ENCODE measurements at regions not wholly inside any gene's neighbourhood (a gene's known extent, or its start where the extent isn't known, plus 50 kb on each side); places are given as distances from the start of the nearest gene placed in this dataset.

DNA sequence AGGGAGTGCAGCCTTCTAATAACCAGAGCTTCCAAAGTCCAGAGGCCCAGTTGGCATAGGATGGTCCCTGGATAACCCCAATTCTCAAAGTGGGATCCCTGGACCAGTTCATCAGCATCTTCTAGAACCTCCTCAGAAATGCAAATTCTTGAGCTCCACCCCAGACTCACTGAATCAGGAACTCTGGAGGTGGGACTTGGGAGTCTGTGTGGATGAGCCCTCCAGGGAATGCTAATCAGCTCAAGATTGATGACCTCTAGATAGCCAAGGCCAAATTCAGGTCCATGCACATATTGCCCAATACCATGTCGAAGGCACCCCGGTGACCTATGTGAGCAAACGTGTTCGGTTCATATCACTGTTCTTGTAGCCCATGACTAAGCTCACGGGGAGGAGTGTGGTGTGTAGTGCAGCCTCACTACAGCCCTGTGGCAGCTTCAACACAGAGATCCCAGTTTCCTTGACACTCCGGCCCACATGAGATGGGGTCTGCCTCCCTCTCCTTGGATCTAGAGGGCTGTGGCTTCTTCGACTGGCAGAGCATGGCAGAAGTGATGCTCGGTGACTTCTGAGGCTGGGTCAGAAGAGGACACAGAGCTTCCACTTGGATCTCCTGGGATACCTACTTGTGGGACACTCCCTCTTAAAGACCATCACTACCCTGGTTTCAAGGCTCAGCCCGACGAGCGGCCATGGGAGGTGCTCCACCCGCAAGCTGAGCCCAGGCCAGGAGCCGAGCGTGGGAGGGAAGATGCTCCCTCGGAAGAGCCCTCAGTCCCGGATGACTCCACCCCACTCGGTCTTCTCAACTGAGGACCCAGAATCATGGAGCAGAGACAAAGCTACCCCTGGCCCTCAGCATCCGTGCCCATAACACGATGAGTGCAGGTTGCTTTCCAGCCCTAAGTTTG, 151.1 kb upstream of the CST7 start:
- no peak for DNase-seq

DNA sequence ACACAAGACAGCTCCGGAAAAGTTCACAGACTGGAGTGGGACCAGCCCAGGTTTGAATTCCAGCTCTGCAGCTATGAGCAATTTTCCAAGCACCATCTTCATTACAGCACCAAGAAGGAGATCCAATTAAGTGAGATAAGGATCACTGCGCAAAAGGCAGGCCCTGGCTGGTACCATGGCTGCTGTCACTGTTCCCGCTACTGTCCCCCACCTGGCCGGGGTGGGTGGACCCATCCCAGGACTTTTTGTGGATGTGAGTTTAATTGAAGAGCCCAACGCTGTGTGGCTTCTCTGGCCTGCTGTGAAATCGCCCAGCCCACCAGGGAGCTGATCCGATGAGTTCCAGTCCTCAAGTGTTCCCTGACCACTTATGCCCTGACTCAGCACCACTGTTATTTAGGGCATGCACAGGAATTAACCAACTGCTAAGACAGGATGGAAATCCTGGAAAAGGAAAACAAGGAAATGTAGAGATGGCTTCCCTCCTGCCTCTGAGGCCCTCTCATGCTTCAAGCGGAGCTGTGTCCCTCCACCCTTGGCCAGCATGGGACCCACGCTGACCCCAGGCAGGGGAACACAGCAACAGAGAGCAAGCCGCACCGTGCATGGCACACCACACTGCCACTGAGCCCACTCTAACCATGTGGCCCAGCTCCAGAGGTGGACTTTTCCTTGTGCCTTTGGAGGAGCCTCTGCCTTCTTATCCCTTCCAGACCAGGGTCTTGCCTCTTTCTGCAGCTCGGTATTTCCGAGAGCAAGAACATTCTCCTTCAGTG, 150.0 kb upstream of the CST7 start:
- no peak for DNase-seq

- no peak for DNase-seq
These were observed 149.0 kb upstream of the CST7 start for GRCh38 chr20:24799971-24800580.

- no peak for DNase-seq
These were observed 146.7 kb upstream of the CST7 start for GRCh38 chr20:24802286-24802820.

DNA sequence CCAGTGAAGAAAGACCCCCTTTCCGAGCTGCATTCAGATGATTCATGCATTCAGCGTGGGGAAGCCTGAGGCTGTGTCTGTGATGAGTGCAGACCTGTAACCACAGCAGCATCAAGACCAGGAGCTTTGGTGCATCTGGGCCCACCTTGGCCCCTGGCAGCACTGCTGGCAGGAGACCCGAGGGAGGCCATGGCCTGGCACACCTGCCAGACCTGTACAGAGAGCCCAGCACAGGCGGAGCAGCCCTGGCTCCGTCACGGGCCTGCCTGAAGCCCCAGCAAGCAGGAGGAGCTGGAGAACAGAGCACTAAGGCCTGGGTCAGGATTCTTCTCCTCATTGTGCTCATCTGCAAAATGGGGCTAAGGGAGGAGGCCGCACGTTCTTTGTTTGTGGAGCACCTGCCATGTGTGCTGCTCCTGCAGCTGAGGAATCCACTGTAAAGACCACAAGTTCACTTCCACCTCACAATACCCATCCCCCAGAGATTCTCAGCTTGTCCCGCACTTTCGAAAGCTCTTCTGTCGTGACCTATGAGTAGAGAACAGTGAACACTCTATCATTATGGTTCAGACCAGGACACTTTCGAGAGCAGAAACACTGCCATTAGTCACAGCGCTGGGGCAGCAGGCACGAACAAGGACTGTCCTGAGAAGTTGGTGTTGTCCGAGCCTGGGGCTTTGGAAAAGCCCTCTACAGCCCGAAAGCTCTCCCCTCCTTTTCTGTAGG, 144.4 kb upstream of the CST7 start:
- no peak for DNase-seq

DNA sequence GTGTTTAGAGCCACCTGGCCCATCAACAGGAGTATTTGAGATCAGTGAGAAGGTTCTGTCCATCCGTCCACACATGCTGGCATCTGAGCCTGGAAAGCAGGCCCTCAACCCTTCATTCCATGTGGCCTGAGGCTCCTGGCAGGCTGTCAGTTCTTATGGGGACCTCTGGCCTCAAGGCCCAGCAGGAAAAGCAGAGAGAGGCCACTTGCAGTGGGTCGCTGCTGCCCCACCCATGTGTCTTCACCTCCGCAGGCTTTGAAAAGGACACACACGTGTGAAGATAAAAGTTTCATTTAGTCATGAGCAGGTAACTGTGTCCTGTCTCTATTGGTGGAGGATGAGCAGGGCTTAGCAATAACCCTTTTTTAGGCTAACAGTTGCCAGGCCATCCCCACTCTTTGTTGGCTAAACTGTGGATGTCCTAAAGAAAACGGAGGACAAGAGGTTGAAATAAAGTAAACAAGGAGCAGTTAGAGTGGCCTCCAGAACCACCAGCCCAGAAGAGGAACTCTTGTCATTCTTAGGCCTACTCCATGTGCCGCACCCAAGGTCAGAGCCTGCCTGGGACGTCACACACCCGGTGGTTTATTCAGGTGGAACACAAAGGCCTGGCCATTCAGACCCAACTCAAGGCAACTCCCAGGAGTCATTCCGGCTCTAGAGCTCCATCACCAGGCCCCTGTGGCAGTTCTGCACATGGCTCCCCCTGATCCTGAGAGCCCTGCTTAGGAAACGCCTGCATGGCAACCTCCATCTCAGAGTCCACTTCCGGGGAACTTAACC, 143.4 kb upstream of the CST7 start:
- no peak for DNase-seq

GRCh38 chr20:24806705-24807676, 142.1 kb upstream of the CST7 start:
- DNase-seq: no peak

GRCh38 chr20:24808616-24809015, 140.5 kb upstream of the CST7 start:
- no peak for DNase-seq

DNA sequence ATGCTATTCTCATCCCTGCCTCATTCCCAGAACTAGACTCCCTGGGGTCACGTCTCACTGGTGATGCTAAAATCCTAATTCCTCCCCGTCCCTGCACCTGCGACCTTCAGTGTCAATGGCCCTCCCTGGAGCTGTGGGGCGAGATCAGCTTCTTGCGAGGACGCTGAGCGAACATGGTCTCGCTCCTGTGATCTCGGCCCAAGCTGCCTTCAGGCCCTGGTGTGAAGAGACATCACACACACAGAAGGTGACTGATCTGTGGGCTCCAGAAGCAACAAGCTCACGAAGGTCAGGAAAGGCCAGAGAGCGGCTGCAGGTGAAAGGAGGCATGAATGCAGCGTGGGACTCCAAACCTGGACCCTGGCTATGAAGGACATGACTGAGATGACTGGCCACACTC, 139.5 kb upstream of the CST7 start:
- DNase-seq: no peak

DNA sequence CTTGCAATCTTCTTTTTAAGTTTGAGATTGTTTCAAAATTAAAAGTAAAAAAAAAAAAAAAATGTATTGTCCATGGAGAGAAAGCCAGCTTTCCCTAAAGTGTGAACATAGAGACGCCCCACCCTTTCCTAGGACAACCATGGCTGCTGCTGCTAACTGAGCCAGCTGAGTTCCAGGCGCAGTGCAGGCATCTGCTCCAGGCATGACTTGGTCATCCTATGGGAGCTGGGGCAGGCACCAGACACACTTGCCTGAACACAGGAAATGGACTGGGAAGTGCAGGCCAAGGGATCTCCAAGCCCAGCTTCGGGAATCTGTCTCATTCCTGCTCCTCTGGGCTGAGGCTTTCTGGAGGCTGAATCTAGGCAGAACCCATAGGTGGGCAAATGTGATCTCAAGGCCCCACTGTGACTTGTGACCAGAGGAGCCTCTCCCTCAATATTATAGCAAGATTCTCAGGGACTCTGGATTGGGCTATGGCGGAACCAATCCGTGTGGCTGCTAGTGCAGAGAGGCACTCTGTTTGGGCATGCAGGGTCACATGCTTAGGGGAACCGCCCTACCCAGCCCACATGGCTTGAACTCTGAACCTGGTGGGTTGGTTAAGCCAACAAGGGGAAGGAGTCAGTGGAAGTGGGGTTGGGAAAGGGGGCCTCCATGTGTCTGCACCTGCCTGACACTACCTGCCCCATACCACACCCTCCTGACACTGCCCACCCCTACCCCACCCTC, 138.2 kb upstream of the CST7 start:
- DNase-seq: no peak

GRCh38 chr20:24812373-24812772, 136.7 kb upstream of the CST7 start:
- DNase-seq: no peak

- no peak for DNase-seq
These were observed 136.0 kb upstream of the CST7 start for GRCh38 chr20:24813080-24813479.

DNA sequence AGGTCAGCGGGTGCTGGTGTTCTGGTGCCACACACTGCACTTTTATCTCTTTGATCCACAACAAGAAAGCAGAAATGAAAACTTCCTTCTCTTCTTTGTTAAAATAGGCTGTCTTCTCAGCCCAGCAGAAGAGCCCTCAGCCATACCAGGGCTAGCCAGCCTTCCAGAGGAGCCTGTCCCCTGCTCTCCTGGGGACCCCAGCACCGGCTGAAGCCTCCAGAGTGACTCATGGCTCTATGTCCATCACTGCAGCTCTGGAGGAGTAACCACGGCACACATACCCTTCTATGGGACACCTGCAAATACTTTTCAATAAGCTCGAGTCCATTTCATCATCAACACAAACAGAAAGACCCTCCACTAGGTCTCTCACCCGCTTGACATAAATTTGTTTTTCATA, 135.6 kb upstream of the CST7 start:
- DNase-seq: no peak

GRCh38 chr20:24813936-24814335, 135.1 kb upstream of the CST7 start:
- DNase-seq: no peak

- peak; percentile 3 for DNase-seq
These were observed 134.4 kb upstream of the CST7 start for GRCh38 chr20:24814556-24815195.

- no peak for DNase-seq
These were observed 133.8 kb upstream of the CST7 start for GRCh38 chr20:24815196-24815815.

GRCh38 chr20:24815931-24816330, 133.1 kb upstream of the CST7 start:
- no peak for DNase-seq

GRCh38 chr20:24816431-24816830, 132.6 kb upstream of the CST7 start:
- no peak for DNase-seq

DNA sequence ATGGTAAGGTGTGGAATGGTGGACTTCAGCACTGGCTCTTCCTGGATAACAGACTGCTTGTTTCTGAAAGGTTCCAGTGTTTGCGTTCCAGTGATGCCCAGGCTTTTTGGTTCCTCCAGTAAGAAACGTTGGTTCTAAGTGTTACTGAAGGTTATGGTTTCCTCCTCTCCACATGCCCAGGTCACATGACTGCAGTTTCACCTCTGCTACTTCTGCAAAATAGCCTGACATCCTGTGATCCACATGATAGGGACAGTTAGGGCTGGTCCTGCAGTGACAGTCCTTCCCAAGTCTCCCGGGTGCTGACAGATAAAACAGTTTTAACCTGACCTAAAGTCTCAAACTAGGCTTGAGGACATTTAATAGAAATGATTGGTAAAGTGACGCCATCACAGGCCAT, 132.2 kb upstream of the CST7 start:
- DNase-seq: no peak
